Keratinocyte (primary cell): ENCODE measurements at regions not wholly inside any gene's neighbourhood (a gene's known extent, or its start where the extent isn't known, plus 50 kb on each side); places are given as distances from the start of the nearest gene placed in this dataset.

Source experiments
- DNase-seq: peaks from one replicate; pipeline ENCODE4 v3.0.0-alpha.2; 2011; ENCODE audit warnings: low read depth, missing footprints, low spot score
- FAIRE-seq: peaks from 2 replicates; lab custom pipeline; 2011; peaks lifted over from hg19 to GRCh38; lab: Jason Lieb, UNC
- H2AFZ ChIP-seq: 2 replicates; pipeline ENCODE4 v1.6.0; 2012; ENCODE audit warnings: low read length, control low read depth, inconsistent platforms; ENCODE audit not compliant: control insufficient read depth
- H3K27ac ChIP-seq: 2 replicates; pipeline ENCODE4 v1.5.1; 2011; ENCODE audit warnings: low read length; ENCODE audit not compliant: control insufficient read depth, insufficient read depth
- H3K27me3 ChIP-seq: 3 replicates; pipeline ENCODE4 v1.6.0; 2011; ENCODE audit warnings: low read length; ENCODE audit not compliant: control insufficient read depth, insufficient read depth; ENCODE audit errors: extremely low read depth
- H3K36me3 ChIP-seq, 2 experiments: 2 replicates in 1 of 2; 3 replicates in 1 of 2; pipeline ENCODE4 v1.5.1; 2011; ENCODE audit warnings: low read length in 2 of 2, mild to moderate bottlenecking in 1 of 2; ENCODE audit not compliant: control insufficient read depth in 2 of 2, insufficient read depth in 2 of 2; ENCODE audit errors: extremely low read depth in 1 of 2
- H3K4me1 ChIP-seq: 3 replicates; pipeline ENCODE4 v1.5.1; 2011; ENCODE audit warnings: low read length; ENCODE audit not compliant: control insufficient read depth, insufficient read depth; ENCODE audit errors: extremely low read depth
- H3K4me2 ChIP-seq: 3 replicates; pipeline ENCODE4 v1.6.0; 2011; ENCODE audit warnings: low read depth, low read length; ENCODE audit not compliant: control insufficient read depth, insufficient read depth; ENCODE audit errors: extremely low read depth
- H3K4me3 ChIP-seq, 3 experiments: fragments of 200-600 bp in 1 of 3; sonication (generic) in 1 of 3; 2 replicates in 2 of 3; 3 replicates in 1 of 3; pipeline ENCODE4 v1.5.1; 2011 to 2016; ENCODE audit warnings: low read length in 3 of 3, mild to moderate bottlenecking in 3 of 3, control low read depth in 2 of 3, inconsistent platforms in 1 of 3, low read depth in 1 of 3, mixed read lengths in 1 of 3, mixed run types in 1 of 3, moderate library complexity in 1 of 3; ENCODE audit not compliant: control insufficient read depth in 2 of 3, insufficient read depth in 2 of 3; ENCODE audit errors: extremely low read depth in 1 of 3
- H3K79me2 ChIP-seq: 2 replicates; pipeline ENCODE4 v1.6.0; 2012; ENCODE audit warnings: low read length; ENCODE audit not compliant: control insufficient read depth, insufficient read depth
- H3K9ac ChIP-seq: 3 replicates; pipeline ENCODE4 v1.6.0; 2011; ENCODE audit warnings: low read length; ENCODE audit not compliant: control insufficient read depth, insufficient read depth; ENCODE audit errors: extremely low read depth
- H3K9me1 ChIP-seq: 3 replicates; pipeline ENCODE4 v1.6.0; 2011; ENCODE audit warnings: low read length; ENCODE audit not compliant: control insufficient read depth, insufficient read depth; ENCODE audit errors: extremely low read depth
- H3K9me3 ChIP-seq: 2 replicates; pipeline ENCODE4 v1.5.1; 2012; ENCODE audit warnings: low read depth, low read length; ENCODE audit not compliant: control insufficient read depth
- H4K20me1 ChIP-seq: 3 replicates; pipeline ENCODE4 v1.6.0; 2011; ENCODE audit warnings: low read length; ENCODE audit not compliant: control insufficient read depth, insufficient read depth; ENCODE audit errors: extremely low read depth
- CTCF ChIP-seq, 3 experiments: IDR thresholded peaks in 1 of 3; conservative IDR thresholded peaks in 1 of 3; optimal IDR thresholded peaks in 1 of 3; 2 replicates in 2 of 3; 3 replicates in 1 of 3; pipeline versions ENCODE3 to v1.5.1; 2011; ENCODE audit warnings: low read length in 3 of 3, mild to moderate bottlenecking in 3 of 3, moderate library complexity in 2 of 3, control low read depth in 1 of 3, inconsistent platforms in 1 of 3; ENCODE audit not compliant: insufficient read depth in 2 of 3; ENCODE audit errors: extremely low read depth in 1 of 3
- EZH2 ChIP-seq: IDR thresholded peaks from one replicate; pipeline ENCODE4 v1.6.1; 2012; ENCODE audit warnings: inconsistent platforms, mild to moderate bottlenecking, low read length, moderate library complexity
- dilution Hi-C: fragments of 300-500 bp; cut with MboI; formaldehyde crosslinking; loops from one replicate; pipeline ENCODE4 v1.7.0; 2020; ENCODE audit warnings: low sequenced_read_pairs; ENCODE audit not compliant: extremely low pct_ligation_motif_present

- no peaks in the 10 kb centered on the region for H3K4me1 ChIP-seq
- H3K27ac ChIP-seq, result no peak overlapping the region
- no peak overlapping the region for H3K4me2 ChIP-seq
- TF ChIP-seq CTCF (optimal IDR thresholded peaks at IDR 0.05 in 1 of 3, IDR thresholded peaks at IDR 0.05 in 1 of 3, conservative IDR thresholded peaks at IDR 0.05 in 1 of 3; ENCODE audit: extremely low read depth in 1 of 3, insufficient read depth in 2 of 3, low read length in 3 of 3) (no peak), EZH2 (no peak)
- H3K9me1 ChIP-seq, result no peaks in the 10 kb centered on the region
- no peak overlapping the region for H3K9ac ChIP-seq
- H4K20me1 ChIP-seq, result no peaks in the 10 kb centered on the region
- no peaks in the 10 kb centered on the region for H3K36me3 ChIP-seq
- H3K27me3 ChIP-seq, result no peaks in the 10 kb centered on the region
- FAIRE-seq, result no peak
- dilution Hi-C loops, result no loop called here
- no peak overlapping the region for H2AFZ ChIP-seq
- no peak overlapping the region for H3K4me3 ChIP-seq
- H3K9me3 ChIP-seq, result peaks cover 6% of the 10 kb centered on the region
- no peak for DNase-seq
- H3K79me2 ChIP-seq, result no peaks in the 10 kb centered on the region
Observed at GRCh38 chr21:19123525-19123924, 719.9 kb upstream of the TMPRSS15 start.

GRCh38 chr21:19124691-19125090, 721.1 kb upstream of the TMPRSS15 start:
- FAIRE-seq, result no peak

More at GRCh38 chr21:19124691-19125090, 721.1 kb upstream of the TMPRSS15 start:
- H3K4me3 ChIP-seq, result no peak overlapping the region
- dilution Hi-C loops, result no loop called here
- no peaks in the 10 kb centered on the region for H4K20me1 ChIP-seq
- no peak for DNase-seq
- H3K36me3 ChIP-seq, result no peaks in the 10 kb centered on the region
- H2AFZ ChIP-seq, result no peak overlapping the region
- no peaks in the 10 kb centered on the region for H3K4me1 ChIP-seq
- H3K27me3 ChIP-seq, result no peaks in the 10 kb centered on the region
- H3K9ac ChIP-seq, result no peak overlapping the region
- H3K79me2 ChIP-seq, result no peaks in the 10 kb centered on the region
- H3K27ac ChIP-seq, result no peak overlapping the region
- H3K9me1 ChIP-seq, result no peaks in the 10 kb centered on the region
- H3K9me3 ChIP-seq, result peaks cover 6% of the 10 kb centered on the region
- no peak for TF ChIP-seq CTCF (optimal IDR thresholded peaks at IDR 0.05 in 1 of 3, IDR thresholded peaks at IDR 0.05 in 1 of 3, conservative IDR thresholded peaks at IDR 0.05 in 1 of 3; ENCODE audit: extremely low read depth in 1 of 3, insufficient read depth in 2 of 3, low read length in 3 of 3)
- no peak for TF ChIP-seq EZH2
- no peak overlapping the region for H3K4me2 ChIP-seq
